Nephron (organoid): ENCODE measurements at regions not wholly inside any gene's neighbourhood (a gene's known extent, or its start where the extent isn't known, plus 50 kb on each side); places are given as distances from the start of the nearest gene placed in this dataset.
A peak's percentile ranks its signal among the peaks of the same experiment; 100 is the strongest.

ENCODE experiments used
- H3K27ac Mint-ChIP-seq, 3 experiments: 2 replicates each; pipeline ENCODE4 v1.8.0; 2020; ENCODE audit warnings: mixed read lengths in 3 of 3, mild to moderate bottlenecking in 2 of 3, moderate library complexity in 1 of 3
- H3K27me3 Mint-ChIP-seq: 2 replicates; pipeline ENCODE4 v1.8.0; 2021; ENCODE audit warnings: low read depth, mild to moderate bottlenecking, moderate library complexity, mixed read lengths
- H3K36me3 Mint-ChIP-seq: 2 replicates; pipeline ENCODE4 v1.8.0; 2020; ENCODE audit warnings: low read depth, mixed read lengths
- H3K4me1 Mint-ChIP-seq: 2 replicates; pipeline ENCODE4 v1.8.0; 2020; ENCODE audit warnings: mixed read lengths
- H3K4me3 Mint-ChIP-seq, 3 experiments: 2 replicates each; pipeline ENCODE4 v1.8.0; 2020; ENCODE audit warnings: mild to moderate bottlenecking in 3 of 3, mixed read lengths in 3 of 3, moderate library complexity in 2 of 3
- H3K9me3 Mint-ChIP-seq: 2 replicates; pipeline ENCODE4 v1.8.0; 2020; ENCODE audit warnings: mixed read lengths
- CTCF ChIP-seq, 3 experiments: fragments of 200-600 bp; sonication (generic); IDR thresholded peaks; one replicate each; pipeline ENCODE4 v1.5.0; 2021; ENCODE audit warnings: antibody characterized with exemption in 3 of 3; ENCODE audit not compliant: unreplicated experiment in 3 of 3

- TF ChIP-seq CTCF (IDR thresholded peaks at IDR 0.05; ENCODE audit: unreplicated experiment in 3 of 3): no peak
- peaks cover 35% of the 10 kb centered on the region for H3K4me1 Mint-ChIP-seq
- H3K36me3 Mint-ChIP-seq: no peaks in the 10 kb centered on the region
- H3K27ac Mint-ChIP-seq: no peak overlapping the region
- H3K27me3 Mint-ChIP-seq: peaks cover 5% of the 10 kb centered on the region
- no peak overlapping the region for H3K4me3 Mint-ChIP-seq
- H3K9me3 Mint-ChIP-seq: no peaks in the 10 kb centered on the region
Measured at GRCh38 chr6:16063580-16063979, 65.3 kb upstream of the MYLIP start.

GRCh38 chr6:16061818-16062217 lies 67.1 kb upstream of the MYLIP start:
- no peak for TF ChIP-seq CTCF (IDR thresholded peaks at IDR 0.05; ENCODE audit: unreplicated experiment in 3 of 3)
- no peak overlapping the region for H3K27ac Mint-ChIP-seq
- H3K4me1 Mint-ChIP-seq: peaks cover 50% of the 10 kb centered on the region
- H3K36me3 Mint-ChIP-seq: no peaks in the 10 kb centered on the region
- H3K9me3 Mint-ChIP-seq: no peaks in the 10 kb centered on the region
- no peak overlapping the region for H3K4me3 Mint-ChIP-seq
- peaks cover 5% of the 10 kb centered on the region for H3K27me3 Mint-ChIP-seq

- H3K4me1 Mint-ChIP-seq: peaks cover 56% of the 10 kb centered on the region
- no peak overlapping the region for H3K4me3 Mint-ChIP-seq
- TF ChIP-seq CTCF (IDR thresholded peaks at IDR 0.05; ENCODE audit: unreplicated experiment in 3 of 3): no peak
- H3K36me3 Mint-ChIP-seq: no peaks in the 10 kb centered on the region
- peak overlapping the region; percentile 41 to 76 (median 64) for H3K27ac Mint-ChIP-seq
- peaks cover 5% of the 10 kb centered on the region for H3K27me3 Mint-ChIP-seq
- H3K9me3 Mint-ChIP-seq: no peaks in the 10 kb centered on the region
Measured at GRCh38 chr6:16060039-16060438, 68.8 kb upstream of the MYLIP start.

GRCh38 chr6:16059496-16059895 lies 69.4 kb upstream of the MYLIP start:
- Mint-ChIP-seq H3K36me3 (no peaks in the 10 kb centered on the region), H3K9me3 (no peaks in the 10 kb centered on the region), H3K4me3 (peak overlapping the region in 1 of 3 experiments; percentile 28), H3K27ac (peak overlapping the region; percentile 41 to 76 (median 64)), H3K27me3 (peaks cover 5% of the 10 kb centered on the region), H3K4me1 (peaks cover 52% of the 10 kb centered on the region)
- no peak for TF ChIP-seq CTCF (IDR thresholded peaks at IDR 0.05; ENCODE audit: unreplicated experiment in 3 of 3)

- peaks cover 5% of the 10 kb centered on the region for H3K27me3 Mint-ChIP-seq
Measured at GRCh38 chr6:16058929-16059345, 69.9 kb upstream of the MYLIP start.

More at GRCh38 chr6:16058929-16059345, 69.9 kb upstream of the MYLIP start:
- peak overlapping the region; percentile 32 to 64 (median 56) for H3K27ac Mint-ChIP-seq
- H3K4me3 Mint-ChIP-seq: no peak overlapping the region
- H3K36me3 Mint-ChIP-seq: no peaks in the 10 kb centered on the region
- TF ChIP-seq CTCF (IDR thresholded peaks at IDR 0.05; ENCODE audit: unreplicated experiment in 3 of 3): no peak
- H3K9me3 Mint-ChIP-seq: no peaks in the 10 kb centered on the region
- peaks cover 50% of the 10 kb centered on the region for H3K4me1 Mint-ChIP-seq
